ENCODE measurements at regions not wholly inside any gene's neighbourhood (a gene's known extent, or its start where the extent isn't known, plus 50 kb on each side); places are given as distances from the start of the nearest gene placed in this dataset.

DNA sequence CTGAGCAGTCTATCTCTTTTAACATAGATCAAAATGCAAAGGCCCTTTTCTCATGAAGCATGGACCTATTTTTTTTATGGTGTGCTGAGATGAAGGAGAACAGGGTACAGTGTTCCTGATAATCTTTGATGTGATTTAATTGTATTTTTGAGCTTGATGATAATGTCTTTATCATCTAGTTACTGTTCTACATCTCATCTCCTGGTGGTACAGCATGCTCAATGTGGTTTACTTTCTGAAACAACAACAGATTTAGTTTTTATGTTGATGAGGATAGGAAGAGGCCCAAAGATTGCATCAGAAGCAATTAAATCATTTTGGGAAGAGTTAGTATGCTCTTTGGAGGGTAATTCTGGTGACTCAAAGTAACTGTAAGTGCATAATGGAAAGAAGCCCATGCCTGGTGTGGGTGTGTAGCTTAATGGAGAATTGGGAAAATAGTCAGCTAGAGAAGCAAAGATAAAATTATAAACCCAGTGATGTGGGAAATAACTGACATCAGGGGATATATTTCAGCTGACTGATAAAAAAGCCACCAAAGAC, 123.0 kb upstream of the KCNN2 start:
- Histone ChIP-seq H3K27me3 (no peaks in the 10 kb centered on the region), H3K9ac (ENCODE audit: low read depth in 2 of 2, low read length in 2 of 2) (no peak overlapping the region), H3K4me3 (no peak overlapping the region), H3K4me1 (no peaks in the 10 kb centered on the region), H3K9me3 (no peaks in the 10 kb centered on the region), H3K27ac (no peak overlapping the region), H3K36me3 (no peaks in the 10 kb centered on the region)
- no peak for DNase-seq
- TF ChIP-seq, protein P1, sequence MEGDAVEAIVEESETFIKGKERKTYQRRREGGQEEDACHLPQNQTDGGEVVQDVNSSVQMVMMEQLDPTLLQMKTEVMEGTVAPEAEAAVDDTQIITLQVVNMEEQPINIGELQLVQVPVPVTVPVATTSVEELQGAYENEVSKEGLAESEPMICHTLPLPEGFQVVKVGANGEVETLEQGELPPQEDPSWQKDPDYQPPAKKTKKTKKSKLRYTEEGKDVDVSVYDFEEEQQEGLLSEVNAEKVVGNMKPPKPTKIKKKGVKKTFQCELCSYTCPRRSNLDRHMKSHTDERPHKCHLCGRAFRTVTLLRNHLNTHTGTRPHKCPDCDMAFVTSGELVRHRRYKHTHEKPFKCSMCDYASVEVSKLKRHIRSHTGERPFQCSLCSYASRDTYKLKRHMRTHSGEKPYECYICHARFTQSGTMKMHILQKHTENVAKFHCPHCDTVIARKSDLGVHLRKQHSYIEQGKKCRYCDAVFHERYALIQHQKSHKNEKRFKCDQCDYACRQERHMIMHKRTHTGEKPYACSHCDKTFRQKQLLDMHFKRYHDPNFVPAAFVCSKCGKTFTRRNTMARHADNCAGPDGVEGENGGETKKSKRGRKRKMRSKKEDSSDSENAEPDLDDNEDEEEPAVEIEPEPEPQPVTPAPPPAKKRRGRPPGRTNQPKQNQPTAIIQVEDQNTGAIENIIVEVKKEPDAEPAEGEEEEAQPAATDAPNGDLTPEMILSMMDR (IDR thresholded peaks at IDR 0.05) = no peak
- intact Hi-C loops (cut with DNase I) = no loop called here

DNA sequence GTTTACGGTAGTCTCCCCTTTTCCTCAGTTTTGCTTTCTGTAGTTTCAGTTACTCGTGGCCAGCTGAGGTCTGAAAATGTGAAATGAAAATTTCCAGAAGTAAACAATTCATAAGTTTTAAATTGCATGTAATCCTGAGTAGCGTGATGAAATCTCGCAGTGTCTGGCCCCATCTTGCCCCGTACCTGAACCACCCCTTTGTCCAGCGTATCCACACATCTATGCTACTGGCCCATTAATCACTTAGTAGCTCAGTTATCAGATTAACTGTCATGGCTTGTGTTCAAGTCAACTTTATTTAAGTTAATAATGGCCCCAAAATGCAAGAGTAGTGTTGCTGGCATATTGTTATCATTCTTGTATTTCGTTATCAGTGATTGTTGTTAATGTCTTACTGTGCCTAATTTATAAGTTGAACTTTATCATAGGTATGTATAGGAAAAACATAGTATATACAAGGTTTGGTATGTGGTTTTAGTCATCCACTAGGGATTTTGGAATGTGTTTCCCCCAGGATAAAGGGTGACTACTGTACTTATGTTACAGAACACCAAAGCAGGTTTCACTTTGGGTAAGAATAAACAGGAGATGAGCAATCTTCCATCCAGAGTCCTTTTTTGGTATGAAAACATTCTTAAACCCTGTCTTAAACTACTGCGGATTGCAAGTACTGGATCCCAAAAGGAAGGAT, 118.4 kb upstream of the KCNN2 start:
- intact Hi-C loops (cut with DNase I) = no loop called here
- no peak overlapping the region for H3K9ac ChIP-seq (ENCODE audit: low read depth in 2 of 2, low read length in 2 of 2)
- no peak for DNase-seq
- no peaks in the 10 kb centered on the region for H3K36me3 ChIP-seq
- H3K4me1 ChIP-seq = no peaks in the 10 kb centered on the region
- no peaks in the 10 kb centered on the region for H3K27me3 ChIP-seq
- TF ChIP-seq, protein P1 (IDR thresholded peaks at IDR 0.05) = no peak
- H3K9me3 ChIP-seq = no peaks in the 10 kb centered on the region
- no peak overlapping the region for H3K4me3 ChIP-seq
- H3K27ac ChIP-seq = no peak overlapping the region

DNA sequence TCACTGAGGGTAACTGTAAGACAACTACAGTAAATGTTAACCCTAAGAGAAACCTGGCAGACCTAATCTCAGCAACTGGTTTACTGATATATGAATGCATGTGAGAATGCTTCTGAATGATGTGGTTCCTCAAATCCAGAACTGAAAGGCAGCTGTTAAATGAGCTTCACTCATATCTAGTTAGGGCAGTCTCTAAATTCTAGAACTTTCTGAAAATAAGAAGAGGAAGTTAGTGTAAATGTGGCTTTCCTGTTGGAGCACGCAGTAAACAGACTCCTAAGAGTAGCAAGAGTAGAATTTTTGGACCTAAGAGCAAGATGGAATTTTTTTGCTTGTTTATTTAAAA, 117.9 kb upstream of the KCNN2 start:
- Histone ChIP-seq H3K9me3 (no peaks in the 10 kb centered on the region), H3K4me1 (no peaks in the 10 kb centered on the region), H3K4me3 (no peak overlapping the region), H3K27me3 (no peaks in the 10 kb centered on the region), H3K27ac (no peak overlapping the region), H3K36me3 (no peaks in the 10 kb centered on the region), H3K9ac (ENCODE audit: low read depth in 2 of 2, low read length in 2 of 2) (no peak overlapping the region)
- intact Hi-C loops (cut with DNase I) = no loop called here
- DNase-seq = no peak
- TF ChIP-seq, protein P1 (IDR thresholded peaks at IDR 0.05) = no peak

DNA sequence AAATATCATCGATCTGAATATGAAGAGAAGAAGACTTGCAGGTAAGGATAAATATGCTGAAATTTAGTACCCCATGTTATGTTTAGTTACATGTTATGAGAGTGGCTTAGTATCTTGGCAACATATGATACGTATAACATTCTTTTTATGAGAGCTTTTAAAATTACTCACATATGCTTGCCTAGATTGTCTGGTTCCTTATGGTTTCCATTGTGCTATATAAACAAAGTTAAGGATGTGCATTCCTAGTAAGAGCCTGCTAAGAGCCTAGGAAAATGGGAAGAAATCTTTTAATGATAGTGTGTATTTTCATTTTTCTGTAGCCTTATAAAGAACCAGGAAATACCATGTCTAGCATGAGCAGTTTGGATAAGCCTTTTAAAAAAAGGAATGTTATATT, 112.0 kb upstream of the KCNN2 start:
- TF ChIP-seq, protein P1 (IDR thresholded peaks at IDR 0.05) = no peak
- DNase-seq = no peak

DNA sequence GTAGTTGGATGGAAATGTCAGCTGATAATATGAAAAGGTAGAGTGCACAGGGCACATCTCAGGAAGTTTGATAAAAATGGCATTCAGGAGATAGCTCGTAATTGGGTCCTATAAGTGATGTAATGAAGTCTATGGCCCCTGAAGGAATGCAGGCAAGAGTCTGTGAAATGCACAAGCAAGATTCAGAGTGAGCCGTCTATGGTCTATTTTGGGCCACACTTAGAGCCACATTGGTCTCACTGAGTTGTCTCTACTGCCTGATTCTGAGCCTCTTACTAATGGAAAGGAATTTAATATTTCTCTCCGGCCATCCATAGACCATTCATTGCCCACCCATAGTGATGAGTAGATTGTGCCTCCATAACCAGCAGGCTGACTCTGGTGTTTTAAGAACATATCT, 111.3 kb upstream of the KCNN2 start:
- H3K9ac ChIP-seq (ENCODE audit: low read depth in 2 of 2, low read length in 2 of 2) = no peak overlapping the region
- TF ChIP-seq, protein P1 (IDR thresholded peaks at IDR 0.05) = no peak
- no peaks in the 10 kb centered on the region for H3K27me3 ChIP-seq

More for the DNA sequence above, 112.0 kb upstream of the KCNN2 start:
- Histone ChIP-seq H3K4me1 (no peaks in the 10 kb centered on the region), H3K9me3 (no peaks in the 10 kb centered on the region), H3K4me3 (no peak overlapping the region), H3K36me3 (no peaks in the 10 kb centered on the region), H3K9ac (ENCODE audit: low read depth in 2 of 2, low read length in 2 of 2) (no peak overlapping the region), H3K27me3 (no peaks in the 10 kb centered on the region), H3K27ac (no peak overlapping the region)
- intact Hi-C loops (cut with DNase I) = no loop called here

More for the DNA sequence above, 111.3 kb upstream of the KCNN2 start:
- H3K27ac ChIP-seq = no peak overlapping the region
- no peak for DNase-seq
- intact Hi-C loops (cut with DNase I) = no loop called here
- H3K36me3 ChIP-seq = no peaks in the 10 kb centered on the region
- no peaks in the 10 kb centered on the region for H3K4me1 ChIP-seq
- no peaks in the 10 kb centered on the region for H3K9me3 ChIP-seq
- no peak overlapping the region for H3K4me3 ChIP-seq

Data from colonic mucosa (tissue), 4 donors.